Keratinocyte (primary cell): ENCODE measurements at regions not wholly inside any gene's neighbourhood (a gene's known extent, or its start where the extent isn't known, plus 50 kb on each side); places are given as distances from the start of the nearest gene placed in this dataset.

Experiments
- CTCF ChIP-seq, 3 experiments: IDR thresholded peaks in 1 of 3; conservative IDR thresholded peaks in 1 of 3; optimal IDR thresholded peaks in 1 of 3; 2 replicates in 2 of 3; 3 replicates in 1 of 3; pipeline versions ENCODE3 to v1.5.1; 2011; ENCODE audit warnings: low read length in 3 of 3, mild to moderate bottlenecking in 3 of 3, moderate library complexity in 2 of 3, control low read depth in 1 of 3, inconsistent platforms in 1 of 3; ENCODE audit not compliant: insufficient read depth in 2 of 3; ENCODE audit errors: extremely low read depth in 1 of 3
- EZH2 ChIP-seq: IDR thresholded peaks from one replicate; pipeline ENCODE4 v1.6.1; 2012; ENCODE audit warnings: inconsistent platforms, mild to moderate bottlenecking, low read length, moderate library complexity

DNA sequence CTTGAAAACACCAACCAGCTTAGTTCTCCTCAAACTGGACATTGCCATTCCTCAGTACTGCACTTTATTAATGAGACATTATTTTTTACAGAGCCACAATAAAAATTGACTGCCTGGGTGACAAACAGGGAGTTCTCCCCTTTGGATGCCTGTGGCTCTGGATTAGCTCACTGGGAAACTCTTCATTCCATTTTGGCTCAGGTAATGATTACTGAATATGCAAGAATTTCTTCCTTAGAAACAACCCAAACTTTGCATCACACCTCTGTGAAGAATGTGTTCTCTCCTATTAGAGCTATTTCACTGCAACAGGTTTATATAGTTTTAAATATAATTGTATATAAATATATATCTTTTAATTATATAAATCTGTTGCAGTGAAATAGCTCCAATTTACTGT, 2065.8 kb downstream of the ARAP2 start:
- TF ChIP-seq CTCF (optimal IDR thresholded peaks at IDR 0.05 in 1 of 3, IDR thresholded peaks at IDR 0.05 in 1 of 3, conservative IDR thresholded peaks at IDR 0.05 in 1 of 3; ENCODE audit: extremely low read depth in 1 of 3, insufficient read depth in 2 of 3, low read length in 3 of 3) (no peak), EZH2 (no peak)
